Vagina (tissue), 2 donors: ENCODE measurements at regions not wholly inside any gene's neighbourhood (a gene's known extent, or its start where the extent isn't known, plus 50 kb on each side); places are given as distances from the start of the nearest gene placed in this dataset.
"Not testable (repeated sequence)": the region's sequence is repeated elsewhere in the genome, so short reads cannot be mapped to it uniquely, and the experiment has no call there.

ENCODE experiments used
- POLR2AphosphoS5 ChIP-seq, 2 donors: sonication (generic); formaldehyde crosslinking; IDR thresholded peaks; one replicate each; pipeline ENCODE4 v1.9.0; 2017; ENCODE audit warnings: antibody characterized with exemption in 2 of 2, mild to moderate bottlenecking in 2 of 2, low read depth in 1 of 2; ENCODE audit not compliant: insufficient read depth in 1 of 2
- TF ChIP-seq, protein P1 (sequence below), 3 experiments: fragments of 450-650 bp in 2 of 3; fragments of 200-600 bp in 1 of 3; sonication (generic) in 1 of 3; IDR thresholded peaks; one replicate each; pipeline ENCODE4 v1.5.1; 2017 to 2019; ENCODE audit warnings: antibody characterized with exemption in 3 of 3, mild to moderate bottlenecking in 2 of 3, moderate library complexity in 2 of 3

DNA sequence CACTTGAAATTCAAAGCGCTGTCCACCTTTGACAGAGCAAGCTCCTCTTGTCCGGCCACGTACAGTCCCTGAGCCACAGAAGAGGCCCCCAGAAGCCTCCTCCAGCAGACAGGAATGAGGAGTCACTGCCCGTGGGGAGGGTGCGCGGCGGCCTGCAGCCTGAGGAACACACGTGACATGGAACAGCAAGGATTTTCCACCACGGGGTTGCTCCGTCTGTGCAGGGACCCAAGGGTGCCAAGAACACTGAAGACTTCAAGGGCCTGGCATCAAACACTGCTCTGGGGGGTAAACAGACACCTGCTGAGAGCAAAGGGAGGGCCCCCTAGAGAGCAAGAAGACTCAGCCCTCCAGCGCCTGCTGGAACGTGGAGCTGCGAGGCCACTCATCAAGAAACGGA lies 237.9 kb upstream of the SGCG start:
- not testable (repeated sequence) for TF ChIP-seq POLR2AphosphoS5 (IDR thresholded peaks at IDR 0.05; ENCODE audit: insufficient read depth in 1 of 2, low read depth in 1 of 2)
- TF ChIP-seq, protein P1, sequence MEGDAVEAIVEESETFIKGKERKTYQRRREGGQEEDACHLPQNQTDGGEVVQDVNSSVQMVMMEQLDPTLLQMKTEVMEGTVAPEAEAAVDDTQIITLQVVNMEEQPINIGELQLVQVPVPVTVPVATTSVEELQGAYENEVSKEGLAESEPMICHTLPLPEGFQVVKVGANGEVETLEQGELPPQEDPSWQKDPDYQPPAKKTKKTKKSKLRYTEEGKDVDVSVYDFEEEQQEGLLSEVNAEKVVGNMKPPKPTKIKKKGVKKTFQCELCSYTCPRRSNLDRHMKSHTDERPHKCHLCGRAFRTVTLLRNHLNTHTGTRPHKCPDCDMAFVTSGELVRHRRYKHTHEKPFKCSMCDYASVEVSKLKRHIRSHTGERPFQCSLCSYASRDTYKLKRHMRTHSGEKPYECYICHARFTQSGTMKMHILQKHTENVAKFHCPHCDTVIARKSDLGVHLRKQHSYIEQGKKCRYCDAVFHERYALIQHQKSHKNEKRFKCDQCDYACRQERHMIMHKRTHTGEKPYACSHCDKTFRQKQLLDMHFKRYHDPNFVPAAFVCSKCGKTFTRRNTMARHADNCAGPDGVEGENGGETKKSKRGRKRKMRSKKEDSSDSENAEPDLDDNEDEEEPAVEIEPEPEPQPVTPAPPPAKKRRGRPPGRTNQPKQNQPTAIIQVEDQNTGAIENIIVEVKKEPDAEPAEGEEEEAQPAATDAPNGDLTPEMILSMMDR (IDR thresholded peaks at IDR 0.05), result not testable (repeated sequence)
